Parathyroid adenoma (tissue), 2 donors: ENCODE measurements at regions not wholly inside any gene's neighbourhood (a gene's known extent, or its start where the extent isn't known, plus 50 kb on each side); places are given as distances from the start of the nearest gene placed in this dataset.

Experiments
- H2AFZ ChIP-seq: fragments of 300-600 bp; sonication (generic); one replicate; pipeline ENCODE4 v1.7.0; 2017; ENCODE audit warnings: antibody characterized with exemption, mild to moderate bottlenecking
- H3K27ac ChIP-seq: fragments of 300-600 bp; sonication (generic); one replicate; pipeline ENCODE4 v1.7.0; 2017
- H3K27me3 ChIP-seq: fragments of 300-600 bp; sonication (generic); one replicate; pipeline ENCODE4 v1.7.0; 2017; ENCODE audit warnings: low read length; ENCODE audit not compliant: control insufficient read depth, insufficient read depth
- H3K36me3 ChIP-seq: fragments of 300-600 bp; sonication (generic); one replicate; pipeline ENCODE4 v1.7.0; 2017; ENCODE audit warnings: low read length; ENCODE audit not compliant: control insufficient read depth, insufficient read depth
- H3K4me1 ChIP-seq: fragments of 300-600 bp; sonication (generic); one replicate; pipeline ENCODE4 v1.7.0; 2017; ENCODE audit warnings: control low read depth
- H3K4me2 ChIP-seq: fragments of 300-600 bp; sonication (generic); one replicate; pipeline ENCODE4 v1.7.0; 2017; ENCODE audit warnings: low read length
- H3K4me3 ChIP-seq: fragments of 300-600 bp; sonication (generic); one replicate; pipeline ENCODE4 v1.7.0; 2017; ENCODE audit warnings: low read depth, low read length
- H3K79me2 ChIP-seq: fragments of 300-600 bp; sonication (generic); one replicate; pipeline ENCODE4 v1.7.0; 2017; ENCODE audit warnings: control low read depth
- H3K9ac ChIP-seq: fragments of 300-600 bp; sonication (generic); one replicate; pipeline ENCODE4 v1.7.0; 2017; ENCODE audit warnings: mild to moderate bottlenecking
- H3K9me3 ChIP-seq: fragments of 300-600 bp; sonication (generic); one replicate; pipeline ENCODE4 v1.7.0; 2017; ENCODE audit warnings: low read length; ENCODE audit not compliant: control insufficient read depth
- TF ChIP-seq, protein P1 (sequence below): fragments of 300-600 bp; sonication (generic); IDR thresholded peaks from one replicate; pipeline ENCODE4 v1.7.0; 2017; ENCODE audit warnings: antibody characterized with exemption, mild to moderate bottlenecking
- donor health status: primary hyperparathyroidism.

DNA sequence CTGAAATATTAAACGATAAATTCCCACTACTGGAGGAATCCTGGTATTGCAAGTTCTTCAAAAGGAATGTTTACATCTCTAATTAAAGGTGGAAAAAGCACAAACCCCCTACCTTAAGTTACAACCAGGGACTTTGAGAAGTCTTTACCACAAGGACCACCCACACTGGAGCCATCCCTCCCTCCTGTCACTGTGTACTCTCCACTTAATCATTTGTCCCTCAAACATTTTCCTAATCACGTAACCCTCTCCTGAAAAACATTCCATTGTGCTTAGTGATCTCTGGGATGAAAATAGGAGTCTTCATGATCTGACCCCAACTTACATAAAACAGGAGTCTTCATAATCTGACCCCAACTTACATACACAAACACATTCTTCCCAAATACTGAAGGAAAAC is 85.7 kb downstream of the SUCLG1 start:
- Histone ChIP-seq H3K4me2 (no peak overlapping the region), H2AFZ (no peak overlapping the region), H3K79me2 (no peaks in the 10 kb centered on the region), H3K4me1 (no peaks in the 10 kb centered on the region), H3K9ac (no peak overlapping the region), H3K9me3 (no peaks in the 10 kb centered on the region), H3K27me3 (no peaks in the 10 kb centered on the region), H3K4me3 (no peak overlapping the region), H3K27ac (no peak overlapping the region), H3K36me3 (no peaks in the 10 kb centered on the region)
- TF ChIP-seq, protein P1, sequence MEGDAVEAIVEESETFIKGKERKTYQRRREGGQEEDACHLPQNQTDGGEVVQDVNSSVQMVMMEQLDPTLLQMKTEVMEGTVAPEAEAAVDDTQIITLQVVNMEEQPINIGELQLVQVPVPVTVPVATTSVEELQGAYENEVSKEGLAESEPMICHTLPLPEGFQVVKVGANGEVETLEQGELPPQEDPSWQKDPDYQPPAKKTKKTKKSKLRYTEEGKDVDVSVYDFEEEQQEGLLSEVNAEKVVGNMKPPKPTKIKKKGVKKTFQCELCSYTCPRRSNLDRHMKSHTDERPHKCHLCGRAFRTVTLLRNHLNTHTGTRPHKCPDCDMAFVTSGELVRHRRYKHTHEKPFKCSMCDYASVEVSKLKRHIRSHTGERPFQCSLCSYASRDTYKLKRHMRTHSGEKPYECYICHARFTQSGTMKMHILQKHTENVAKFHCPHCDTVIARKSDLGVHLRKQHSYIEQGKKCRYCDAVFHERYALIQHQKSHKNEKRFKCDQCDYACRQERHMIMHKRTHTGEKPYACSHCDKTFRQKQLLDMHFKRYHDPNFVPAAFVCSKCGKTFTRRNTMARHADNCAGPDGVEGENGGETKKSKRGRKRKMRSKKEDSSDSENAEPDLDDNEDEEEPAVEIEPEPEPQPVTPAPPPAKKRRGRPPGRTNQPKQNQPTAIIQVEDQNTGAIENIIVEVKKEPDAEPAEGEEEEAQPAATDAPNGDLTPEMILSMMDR = no peak

- Histone ChIP-seq H3K4me3 (no peak overlapping the region), H3K79me2 (no peaks in the 10 kb centered on the region), H2AFZ (no peak overlapping the region), H3K27ac (no peak overlapping the region), H3K27me3 (no peaks in the 10 kb centered on the region), H3K9me3 (no peaks in the 10 kb centered on the region), H3K36me3 (no peaks in the 10 kb centered on the region), H3K9ac (no peak overlapping the region), H3K4me2 (no peak overlapping the region), H3K4me1 (no peaks in the 10 kb centered on the region)
- TF ChIP-seq, protein P1 = no peak
Observed at GRCh38 chr2:84362541-84362940, 96.5 kb downstream of the SUCLG1 start.

GRCh38 chr2:84338069-84338468 is 121.0 kb downstream of the SUCLG1 start:
- Histone ChIP-seq H3K4me2 (no peak overlapping the region), H3K27me3 (no peaks in the 10 kb centered on the region), H2AFZ (no peak overlapping the region), H3K27ac (no peak overlapping the region), H3K9ac (no peak overlapping the region), H3K4me3 (no peak overlapping the region), H3K4me1 (no peaks in the 10 kb centered on the region), H3K36me3 (no peaks in the 10 kb centered on the region), H3K79me2 (no peaks in the 10 kb centered on the region), H3K9me3 (no peaks in the 10 kb centered on the region)
- TF ChIP-seq, protein P1 = no peak

GRCh38 chr2:84327645-84328249 is 131.3 kb downstream of the SUCLG1 start:
- Histone ChIP-seq H3K4me2 (no peak overlapping the region), H3K9ac (no peak overlapping the region), H3K4me3 (no peak overlapping the region), H3K4me1 (no peaks in the 10 kb centered on the region), H3K27me3 (no peaks in the 10 kb centered on the region), H3K9me3 (no peaks in the 10 kb centered on the region), H3K36me3 (no peaks in the 10 kb centered on the region), H3K79me2 (no peaks in the 10 kb centered on the region), H2AFZ (no peak overlapping the region), H3K27ac (no peak overlapping the region)
- TF ChIP-seq, protein P1 = no peak

DNA sequence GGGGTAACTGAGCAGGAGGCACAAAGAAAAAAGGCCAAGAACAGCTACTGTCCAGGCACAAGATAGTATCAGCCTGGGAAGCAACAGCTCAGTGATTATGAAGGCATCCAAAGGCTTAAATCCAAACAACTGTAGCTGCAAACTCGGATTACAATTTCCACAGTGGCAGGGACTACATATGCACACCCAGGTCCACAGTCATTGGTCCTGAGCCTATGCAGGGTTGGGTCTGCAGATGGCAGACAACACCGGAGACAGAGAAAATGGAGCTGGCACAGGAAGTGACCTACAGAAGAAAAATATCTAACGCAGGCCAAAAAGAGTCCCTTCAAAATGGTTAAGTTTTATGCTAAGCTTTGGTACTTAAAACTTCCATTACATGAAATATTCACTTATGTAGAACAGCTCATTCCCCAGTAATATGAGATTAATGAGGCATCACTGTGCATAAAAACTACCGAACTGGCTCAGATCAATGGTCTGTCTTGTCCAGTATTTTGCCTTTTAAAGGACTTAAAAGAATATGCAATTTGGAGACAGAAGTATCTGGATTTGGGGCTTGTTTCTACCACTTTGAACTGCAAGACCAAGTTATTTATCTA is 132.1 kb downstream of the SUCLG1 start:
- no peaks in the 10 kb centered on the region for H3K9me3 ChIP-seq
- H2AFZ ChIP-seq = no peak overlapping the region
- H3K9ac ChIP-seq = no peak overlapping the region
- H3K4me3 ChIP-seq = no peak overlapping the region
- no peaks in the 10 kb centered on the region for H3K4me1 ChIP-seq
- H3K79me2 ChIP-seq = no peaks in the 10 kb centered on the region
- TF ChIP-seq, protein P1 = no peak
- H3K4me2 ChIP-seq = no peak overlapping the region
- no peaks in the 10 kb centered on the region for H3K27me3 ChIP-seq
- no peaks in the 10 kb centered on the region for H3K36me3 ChIP-seq
- no peak overlapping the region for H3K27ac ChIP-seq
